ENCODE measurements at regions not wholly inside any gene's neighbourhood (a gene's known extent, or its start where the extent isn't known, plus 50 kb on each side); places are given as distances from the start of the nearest gene placed in this dataset.
A peak's percentile ranks its signal among the peaks of the same experiment; 100 is the strongest.
"Not testable (repeated sequence)": the region's sequence is repeated elsewhere in the genome, so short reads cannot be mapped to it uniquely, and the experiment has no call there.

GRCh38 chr11:25775603-25776002 is 556.3 kb upstream of the ANO3 start:
- DNase-seq, result no peak

GRCh38 chr11:25776238-25776637 is 555.7 kb upstream of the ANO3 start:
- DNase-seq, result no peak

DNA sequence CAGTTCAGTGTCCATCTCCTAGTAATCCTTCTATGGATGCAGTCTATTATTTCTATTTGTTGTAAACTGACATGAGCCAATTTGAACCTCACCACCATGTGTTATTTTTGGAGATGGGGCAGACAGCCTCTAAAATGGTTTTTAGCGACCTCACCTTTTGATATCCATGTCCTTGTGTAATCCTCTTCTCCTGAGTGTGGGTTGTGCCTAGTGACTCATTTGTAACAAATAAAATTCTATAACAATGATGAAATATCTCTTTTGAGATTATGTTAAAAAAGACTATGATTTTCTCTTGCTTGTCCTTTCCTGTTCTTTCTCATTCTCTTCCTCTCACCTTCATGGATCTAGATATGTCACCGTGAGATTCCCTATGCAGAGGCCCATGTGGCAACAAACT is 554.6 kb upstream of the ANO3 start:
- DNase-seq, result no peak

- DNase-seq, result no peak
Measured at GRCh38 chr11:25779033-25779432, 552.9 kb upstream of the ANO3 start.

- DNase-seq, result no peak
Measured at GRCh38 chr11:25787416-25787815, 544.5 kb upstream of the ANO3 start.

DNA sequence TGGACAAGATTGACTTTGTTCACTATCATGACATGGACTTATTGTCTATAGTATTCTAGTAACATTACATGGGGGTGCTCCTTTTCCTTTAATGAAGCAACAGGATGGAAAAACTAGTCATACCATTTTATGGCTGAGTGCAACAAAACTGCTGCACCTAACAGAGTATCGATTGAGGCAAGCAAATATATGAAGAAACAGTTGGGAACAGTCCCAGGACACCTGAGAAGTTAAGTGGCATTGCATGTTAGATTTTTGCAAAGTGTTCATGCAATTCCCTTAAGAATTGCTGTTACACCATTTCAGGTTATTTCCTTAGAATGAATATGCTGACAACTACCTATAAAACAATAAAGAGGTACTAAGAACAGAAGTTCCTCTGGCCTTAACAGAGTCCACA is 541.5 kb upstream of the ANO3 start:
- no peak for DNase-seq

GRCh38 chr11:25793637-25794036 is 538.3 kb upstream of the ANO3 start:
- DNase-seq, result no peak

GRCh38 chr11:25794804-25795203 is 537.1 kb upstream of the ANO3 start:
- no peak for DNase-seq

DNA sequence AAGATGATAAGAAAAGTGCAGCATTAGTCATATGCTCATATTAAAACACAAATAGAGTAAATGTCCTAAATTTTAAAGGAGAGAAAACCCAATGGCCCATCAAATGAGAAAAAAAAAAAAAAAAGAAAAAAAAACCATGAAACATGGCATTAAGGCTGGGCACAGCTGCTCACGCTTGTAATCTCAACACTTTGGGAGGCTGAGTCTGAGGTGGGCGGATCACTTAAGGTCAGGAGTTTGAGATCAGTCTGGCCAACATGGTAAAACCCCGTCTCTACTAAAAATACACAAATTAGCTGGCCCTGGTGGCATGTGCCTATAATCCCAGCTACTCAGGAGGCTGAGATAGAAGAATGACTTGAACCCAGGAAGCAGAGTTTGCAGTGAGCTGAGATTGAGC is 515.5 kb upstream of the ANO3 start:
- DNase-seq, result no peak

DNA sequence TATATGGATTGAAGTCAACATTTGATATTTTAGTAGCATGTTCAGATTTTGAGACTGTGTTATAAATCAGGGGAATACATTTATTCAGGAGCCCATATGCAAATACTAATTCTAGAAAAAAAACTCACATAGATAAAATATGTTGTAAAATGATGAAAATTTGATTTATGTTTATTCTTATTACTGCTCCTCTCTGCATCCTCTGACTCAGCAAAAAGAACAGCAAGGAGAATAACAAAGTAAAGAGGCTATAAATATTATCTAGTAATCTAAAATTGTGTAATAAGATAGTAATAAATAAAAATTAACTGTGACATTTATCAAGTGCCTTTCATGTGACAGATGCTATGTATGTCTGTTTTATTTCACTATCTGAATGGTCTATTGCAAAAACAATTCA is 507.2 kb upstream of the ANO3 start:
- DNase-seq, result no peak

- DNase-seq, result not testable (repeated sequence)
Measured at GRCh38 chr11:25831485-25831884, 500.4 kb upstream of the ANO3 start.

DNA sequence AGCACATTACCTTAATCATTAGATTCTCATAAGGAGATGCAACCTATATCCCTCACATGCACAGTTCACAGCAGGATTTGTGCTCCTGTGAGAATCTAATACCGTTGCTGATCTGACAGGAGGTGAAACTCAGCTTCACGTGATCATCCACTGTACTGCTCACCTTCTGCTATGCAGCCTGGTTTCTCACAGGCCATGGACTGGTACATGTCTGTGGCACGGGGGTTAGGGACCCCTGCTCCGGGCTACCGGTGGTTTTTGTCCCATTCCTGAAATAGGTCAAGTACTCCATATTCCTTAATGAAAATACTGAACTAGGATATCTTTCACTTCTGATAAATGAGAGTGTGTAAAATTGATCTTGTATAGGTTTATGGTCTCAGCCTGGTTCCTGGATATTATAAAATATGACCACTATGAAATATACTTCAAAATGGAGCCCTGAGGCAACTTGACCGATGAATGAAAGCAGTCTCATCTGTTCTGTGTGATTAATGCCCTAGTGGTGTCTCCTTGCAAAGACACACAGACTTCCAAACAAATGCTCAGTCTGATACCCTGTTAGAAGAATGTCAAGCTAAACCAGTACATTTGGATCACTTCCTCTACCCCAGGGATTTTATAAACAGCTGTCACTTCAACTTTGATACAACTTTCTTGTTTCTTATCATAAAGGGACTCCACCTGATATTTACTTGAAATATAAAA is 492.9 kb upstream of the ANO3 start:
- no peak for DNase-seq

DNA sequence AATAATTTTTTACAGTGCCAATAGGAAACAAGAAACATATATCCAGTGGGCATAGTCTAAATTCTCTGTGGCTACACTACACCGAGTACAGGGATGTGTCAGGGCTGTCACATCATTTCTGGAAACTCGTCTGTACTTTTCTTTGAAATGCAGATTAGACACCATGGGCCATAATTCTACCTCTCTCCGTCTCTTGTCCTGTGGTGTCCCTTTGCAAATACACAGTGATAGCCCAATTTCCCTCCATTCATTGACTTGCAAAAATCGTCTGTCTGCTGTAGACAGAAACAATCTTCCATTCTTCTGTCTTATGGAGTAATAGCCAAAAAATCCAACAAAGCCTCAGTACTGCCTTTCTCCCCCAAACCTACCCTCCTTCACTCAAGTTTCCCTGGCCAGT is 487.1 kb upstream of the ANO3 start:
- no peak for DNase-seq

GRCh38 chr11:25855916-25856315 is 476.0 kb upstream of the ANO3 start:
- DNase-seq, result no peak

DNA sequence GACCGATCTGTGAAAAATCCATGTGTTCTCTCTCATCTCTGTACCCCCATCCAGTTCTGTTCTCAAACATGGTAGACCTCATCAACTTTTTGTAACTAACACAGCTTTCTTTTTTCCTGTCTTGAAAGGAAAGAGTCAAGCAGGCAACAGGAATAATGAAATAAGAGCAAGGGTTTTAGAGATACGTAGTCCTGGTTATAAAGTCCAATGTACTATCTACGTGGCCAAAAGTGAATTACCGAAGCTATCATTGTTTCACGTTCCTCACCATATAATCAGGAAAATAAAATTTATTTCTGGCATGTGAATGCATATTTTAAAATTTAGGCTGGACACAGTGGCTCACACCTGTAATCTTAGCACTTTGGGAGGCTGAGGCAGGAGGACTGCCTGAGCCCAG is 472.2 kb upstream of the ANO3 start:
- no peak for DNase-seq

GRCh38 chr11:25860677-25861450 is 471.1 kb upstream of the ANO3 start:
- peak in 1 of 2 experiments; percentile 11 for DNase-seq

GRCh38 chr11:25862159-25862558 is 469.8 kb upstream of the ANO3 start:
- no peak for DNase-seq

DNA sequence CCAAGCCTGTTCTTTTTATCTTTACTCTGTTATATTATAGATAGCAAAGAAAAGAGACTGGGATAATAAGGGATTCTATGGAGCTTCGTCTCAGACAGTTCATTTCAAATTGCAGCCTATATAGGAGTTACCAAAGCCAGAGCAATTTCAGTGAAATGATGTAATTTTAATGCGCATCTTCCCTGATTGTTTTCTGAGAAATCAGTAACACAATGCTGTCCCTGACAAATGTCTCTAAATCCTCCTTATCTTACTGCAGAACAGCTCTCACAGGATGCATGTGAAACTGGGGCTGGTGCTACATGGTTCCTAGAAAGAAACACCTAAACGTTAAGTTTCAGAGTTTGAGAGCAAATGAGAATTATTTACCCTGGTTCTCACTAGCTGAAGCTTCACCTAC is 467.9 kb upstream of the ANO3 start:
- DNase-seq, result no peak

- DNase-seq, result no peak
Measured at GRCh38 chr11:25876456-25876965, 455.4 kb upstream of the ANO3 start.

DNA sequence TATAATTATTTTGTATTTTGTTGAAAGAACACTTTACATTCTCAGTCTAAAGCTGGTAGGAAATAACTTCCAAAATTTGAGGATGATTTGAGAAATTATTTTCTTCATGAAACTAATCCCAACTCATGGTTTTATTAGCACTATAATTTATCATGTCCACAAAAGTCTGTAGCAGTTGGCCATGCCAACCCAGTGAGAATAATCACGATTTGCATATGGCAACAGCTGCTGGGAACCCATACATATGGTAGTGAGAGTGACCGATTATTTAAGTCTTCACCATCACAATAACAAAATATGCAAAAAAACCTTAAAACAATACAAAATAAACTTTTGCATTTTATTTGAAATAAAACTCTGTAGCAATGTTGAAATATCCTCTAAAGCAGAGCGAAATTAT is 445.9 kb upstream of the ANO3 start:
- DNase-seq, result no peak

- DNase-seq, result no peak
Measured at GRCh38 chr11:25890626-25891260, 441.2 kb upstream of the ANO3 start.

GRCh38 chr11:25891960-25892359 is 440.0 kb upstream of the ANO3 start:
- DNase-seq, result no peak

DNA sequence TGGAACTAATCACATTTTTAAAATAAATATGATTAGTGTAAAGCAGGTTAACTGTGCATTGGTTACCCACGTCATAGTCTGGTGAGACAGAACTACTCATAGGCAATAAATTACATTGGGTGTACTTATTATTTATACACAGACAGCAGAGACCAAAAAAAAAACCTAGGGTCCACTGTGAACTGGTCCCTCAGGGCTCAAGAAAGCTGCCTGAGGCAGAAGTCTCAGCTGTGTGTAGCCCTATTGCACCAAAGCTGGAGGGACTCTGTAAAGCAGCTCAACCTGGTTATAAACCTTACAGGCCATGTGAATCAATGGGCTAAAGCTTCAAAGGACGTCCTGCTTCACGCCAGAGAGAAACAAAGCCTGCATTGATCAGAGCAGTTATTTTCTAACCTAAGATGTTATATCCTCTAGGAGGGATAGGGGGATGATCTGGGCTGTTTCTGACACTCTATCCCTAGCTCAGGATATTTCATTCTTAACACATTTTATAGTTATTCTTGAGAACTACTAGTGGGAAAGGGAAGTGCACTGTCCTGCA is 432.2 kb upstream of the ANO3 start:
- DNase-seq, result no peak

GRCh38 chr11:25900814-25901213 is 431.1 kb upstream of the ANO3 start:
- no peak for DNase-seq
